H54 (cell line): ENCODE measurements at regions not wholly inside any gene's neighbourhood (a gene's known extent, or its start where the extent isn't known, plus 50 kb on each side); places are given as distances from the start of the nearest gene placed in this dataset.
"Not testable (repeated sequence)": the region's sequence is repeated elsewhere in the genome, so short reads cannot be mapped to it uniquely, and the experiment has no call there.

Source experiments
- DNase-seq: peaks from one replicate; pipeline ENCODE4 v3.0.0; 2011; ENCODE audit warnings: low spot score, mixed read lengths; ENCODE audit not compliant: insufficient read length
- FAIRE-seq: peaks from 3 replicates; lab custom pipeline; 2011; peaks lifted over from hg19 to GRCh38; lab: Jason Lieb, UNC
- POLR2A ChIP-seq: IDR thresholded peaks from 2 replicates; pipeline ENCODE4 v1.6.1; 2011; ENCODE audit warnings: low read depth, mild to moderate bottlenecking, low read length

- TF ChIP-seq POLR2A = no peak
Measured at GRCh38 chr14:43105305-43105704, 1401.8 kb downstream of the FSCB start.

GRCh38 chr14:43090380-43090779 lies 1416.7 kb downstream of the FSCB start:
- no peak for FAIRE-seq
- DNase-seq = no peak
- no peak for TF ChIP-seq POLR2A

More at GRCh38 chr14:43105305-43105704, 1401.8 kb downstream of the FSCB start:
- FAIRE-seq = no peak
- DNase-seq = no peak

GRCh38 chr14:43087666-43088065 lies 1419.4 kb downstream of the FSCB start:
- no peak for TF ChIP-seq POLR2A
- DNase-seq = no peak
- no peak for FAIRE-seq

GRCh38 chr14:43085819-43086218 lies 1421.3 kb downstream of the FSCB start:
- DNase-seq = no peak
- TF ChIP-seq POLR2A = no peak
- no peak for FAIRE-seq

GRCh38 chr14:43067372-43067771 lies 1439.7 kb downstream of the FSCB start:
- DNase-seq = not testable (repeated sequence)

GRCh38 chr14:43056106-43056505 lies 1449.4 kb downstream of the LRFN5 start:
- no peak for FAIRE-seq
- DNase-seq = no peak
- no peak for TF ChIP-seq POLR2A

More at GRCh38 chr14:43067372-43067771, 1439.7 kb downstream of the FSCB start:
- not testable (repeated sequence) for FAIRE-seq

GRCh38 chr14:43052897-43053296 lies 1446.2 kb downstream of the LRFN5 start:
- no peak for FAIRE-seq
- DNase-seq = no peak
- no peak for TF ChIP-seq POLR2A

GRCh38 chr14:43043850-43044249 lies 1437.2 kb downstream of the LRFN5 start:
- FAIRE-seq (no peak), DNase-seq (no peak)
- TF ChIP-seq POLR2A = no peak

GRCh38 chr14:43042408-43042807 lies 1435.7 kb downstream of the LRFN5 start:
- no peak for TF ChIP-seq POLR2A
- DNase-seq (no peak), FAIRE-seq (no peak)

- DNase-seq (no peak), FAIRE-seq (no peak)
- no peak for TF ChIP-seq POLR2A
Measured at GRCh38 chr14:43041976-43042375, 1435.3 kb downstream of the LRFN5 start.

- DNase-seq (no peak), FAIRE-seq (no peak)
- no peak for TF ChIP-seq POLR2A
Measured at GRCh38 chr14:43041207-43041606, 1434.5 kb downstream of the LRFN5 start.

- no peak for FAIRE-seq
- no peak for DNase-seq
- no peak for TF ChIP-seq POLR2A
Measured at GRCh38 chr14:43039881-43040280, 1433.2 kb downstream of the LRFN5 start.

GRCh38 chr14:43031598-43031997 lies 1424.9 kb downstream of the LRFN5 start:
- no peak for TF ChIP-seq POLR2A
- no peak for FAIRE-seq
- no peak for DNase-seq

- TF ChIP-seq POLR2A = no peak
- FAIRE-seq = no peak
- DNase-seq = no peak
Measured at GRCh38 chr14:43022094-43022800, 1415.6 kb downstream of the LRFN5 start.

GRCh38 chr14:43019826-43020225 lies 1413.2 kb downstream of the LRFN5 start:
- TF ChIP-seq POLR2A = no peak
- DNase-seq (no peak), FAIRE-seq (no peak)

GRCh38 chr14:43014338-43014737 lies 1407.7 kb downstream of the LRFN5 start:
- DNase-seq = no peak
- TF ChIP-seq POLR2A = no peak
- no peak for FAIRE-seq
